ENCODE measurements at regions not wholly inside any gene's neighbourhood (a gene's known extent, or its start where the extent isn't known, plus 50 kb on each side); places are given as distances from the start of the nearest gene placed in this dataset.

- TF ChIP-seq CTCF (IDR thresholded peaks at IDR 0.05; ENCODE audit: insufficient read depth, low read length, poor library complexity, severe bottlenecking), result no peak
Measured at GRCh38 chr2:133668547-133668946, 100.3 kb upstream of the NCKAP5 start.

GRCh38 chr2:133673305-133673905 lies 105.1 kb upstream of the NCKAP5 start:
- no peak for DNase-seq (ENCODE audit: low read depth)
- Histone ChIP-seq H3K36me3 (ENCODE audit: control insufficient read depth, insufficient read depth, low read length) (no peaks in the 10 kb centered on the region), H3K27me3 (ENCODE audit: control insufficient read depth, insufficient read depth, low read length) (no peaks in the 10 kb centered on the region), H3K4me3 (ENCODE audit: low read depth, low read length) (no peak overlapping the region)
- no peak for TF ChIP-seq CTCF (IDR thresholded peaks at IDR 0.05; ENCODE audit: insufficient read depth, low read length, poor library complexity, severe bottlenecking)

More at GRCh38 chr2:133668547-133668946, 100.3 kb upstream of the NCKAP5 start:
- Histone ChIP-seq H3K4me3 (ENCODE audit: low read depth, low read length) (no peak overlapping the region), H3K36me3 (ENCODE audit: control insufficient read depth, insufficient read depth, low read length) (no peaks in the 10 kb centered on the region), H3K27me3 (ENCODE audit: control insufficient read depth, insufficient read depth, low read length) (no peaks in the 10 kb centered on the region)
- DNase-seq (ENCODE audit: low read depth), result no peak

GRCh38 chr2:133674066-133674432 lies 105.8 kb upstream of the NCKAP5 start:
- no peaks in the 10 kb centered on the region for H3K27me3 ChIP-seq (ENCODE audit: control insufficient read depth, insufficient read depth, low read length)
- no peaks in the 10 kb centered on the region for H3K36me3 ChIP-seq (ENCODE audit: control insufficient read depth, insufficient read depth, low read length)
- peak; percentile 9 for DNase-seq (ENCODE audit: low read depth)
- H3K4me3 ChIP-seq (ENCODE audit: low read depth, low read length), result no peak overlapping the region
- TF ChIP-seq CTCF (IDR thresholded peaks at IDR 0.05; ENCODE audit: insufficient read depth, low read length, poor library complexity, severe bottlenecking), result no peak

- H3K4me3 ChIP-seq (ENCODE audit: low read depth, low read length), result peak overlapping the region; percentile 22
- no peak for TF ChIP-seq CTCF (IDR thresholded peaks at IDR 0.05; ENCODE audit: insufficient read depth, low read length, poor library complexity, severe bottlenecking)
- peak; percentile 12 for DNase-seq (ENCODE audit: low read depth)
- no peaks in the 10 kb centered on the region for H3K27me3 ChIP-seq (ENCODE audit: control insufficient read depth, insufficient read depth, low read length)
- no peaks in the 10 kb centered on the region for H3K36me3 ChIP-seq (ENCODE audit: control insufficient read depth, insufficient read depth, low read length)
Measured at GRCh38 chr2:133674433-133675331, 106.4 kb upstream of the NCKAP5 start.

GRCh38 chr2:133676392-133677130 lies 108.3 kb upstream of the NCKAP5 start:
- TF ChIP-seq CTCF (IDR thresholded peaks at IDR 0.05; ENCODE audit: insufficient read depth, low read length, poor library complexity, severe bottlenecking), result no peak
- no peak for DNase-seq (ENCODE audit: low read depth)
- no peaks in the 10 kb centered on the region for H3K36me3 ChIP-seq (ENCODE audit: control insufficient read depth, insufficient read depth, low read length)
- no peaks in the 10 kb centered on the region for H3K27me3 ChIP-seq (ENCODE audit: control insufficient read depth, insufficient read depth, low read length)
- H3K4me3 ChIP-seq (ENCODE audit: low read depth, low read length), result no peak overlapping the region

Measured in kidney epithelial cell (primary cell).